ENCODE measurements at regions not wholly inside any gene's neighbourhood (a gene's known extent, or its start where the extent isn't known, plus 50 kb on each side); places are given as distances from the start of the nearest gene placed in this dataset.

DNA sequence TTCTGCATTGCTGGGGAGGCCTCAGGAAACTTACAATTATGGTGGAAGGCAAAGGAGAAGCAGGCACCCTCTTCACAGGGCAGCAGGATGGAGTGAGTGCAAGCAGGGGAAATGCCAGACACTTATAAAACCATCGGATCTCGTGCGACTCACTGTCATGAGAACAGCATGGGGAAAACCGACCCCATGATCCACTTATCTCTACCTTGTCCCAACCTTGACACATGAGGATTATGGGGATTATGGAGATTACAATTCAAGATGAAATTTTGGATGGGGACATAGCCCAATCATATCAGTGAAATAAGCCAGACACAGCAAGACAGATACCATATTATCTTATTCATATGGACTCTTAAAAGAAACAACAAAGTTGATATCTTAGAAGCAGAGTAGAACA lies 134.9 kb downstream of the C4orf33 start:
- Histone ChIP-seq H2AFZ (ENCODE audit: insufficient read depth, low read depth, low read length, poor library complexity, severe bottlenecking) (no peak overlapping the region), H4K20me1 (ENCODE audit: control insufficient read depth, insufficient read depth, low read length, poor library complexity, severe bottlenecking) (no peaks in the 10 kb centered on the region), H3K27ac (ENCODE audit: low read length in 2 of 2) (no peak overlapping the region), H3K27me3 (replicated peaks in 1 of 4; ENCODE audit: control extremely low read depth in 1 of 4, control insufficient read depth in 3 of 4, insufficient read depth in 4 of 4, low read length in 3 of 4) (no peaks in the 10 kb centered on the region), H3K36me3 (replicated peaks in 1 of 2; ENCODE audit: control extremely low read depth in 1 of 2, control insufficient read depth in 1 of 2, extremely low read depth in 1 of 2, insufficient read depth in 2 of 2, low read length in 1 of 2) (no peaks in the 10 kb centered on the region), H3K4me3 (ENCODE audit: control extremely low read depth in 1 of 5, extremely low read depth in 1 of 5, insufficient read depth in 1 of 5, low read depth in 2 of 5, low read length in 4 of 5) (no peak overlapping the region), H3K9ac (ENCODE audit: low read length) (no peak overlapping the region), H3K79me2 (ENCODE audit: control insufficient read depth, insufficient read depth, low read length) (no peaks in the 10 kb centered on the region), H3K4me1 (ENCODE audit: control insufficient read depth in 2 of 2, insufficient read depth in 2 of 2, low read length in 2 of 2) (no peaks in the 10 kb centered on the region), H3K4me2 (replicated peaks; ENCODE audit: low read depth, low read length, poor library complexity, severe bottlenecking) (no peak overlapping the region), H3K9me3 (ENCODE audit: control extremely low read depth in 1 of 3, control insufficient read depth in 2 of 3, insufficient read depth in 1 of 3, low read length in 2 of 3) (peaks cover 0 to 3% (median 0%) of the 10 kb centered on the region in 3 donors)
- ChIA-PET CTCF (no interaction called here), POLR2A (no interaction called here)
- no peak overlapping the region for H3K4me3 Mint-ChIP-seq
- no peaks in the 10 kb centered on the region for H3K9me3 Mint-ChIP-seq (ENCODE audit: insufficient read depth)
- H3K27ac Mint-ChIP-seq, result no peak overlapping the region
- ATAC-seq (ENCODE audit: low read depth) (no peak), DNase-seq (no peak)
- WGBS (ENCODE audit: insufficient coverage), result no CpG with 5 or more reads among the region's 4 CpGs
- peaks cover 9% of the 10 kb centered on the region for H3K27me3 Mint-ChIP-seq
- H3K4me1 Mint-ChIP-seq, result no peaks in the 10 kb centered on the region
- intact Hi-C loops (cut with micrococcal nuclease), result no loop called here
- TF ChIP-seq, protein P1, sequence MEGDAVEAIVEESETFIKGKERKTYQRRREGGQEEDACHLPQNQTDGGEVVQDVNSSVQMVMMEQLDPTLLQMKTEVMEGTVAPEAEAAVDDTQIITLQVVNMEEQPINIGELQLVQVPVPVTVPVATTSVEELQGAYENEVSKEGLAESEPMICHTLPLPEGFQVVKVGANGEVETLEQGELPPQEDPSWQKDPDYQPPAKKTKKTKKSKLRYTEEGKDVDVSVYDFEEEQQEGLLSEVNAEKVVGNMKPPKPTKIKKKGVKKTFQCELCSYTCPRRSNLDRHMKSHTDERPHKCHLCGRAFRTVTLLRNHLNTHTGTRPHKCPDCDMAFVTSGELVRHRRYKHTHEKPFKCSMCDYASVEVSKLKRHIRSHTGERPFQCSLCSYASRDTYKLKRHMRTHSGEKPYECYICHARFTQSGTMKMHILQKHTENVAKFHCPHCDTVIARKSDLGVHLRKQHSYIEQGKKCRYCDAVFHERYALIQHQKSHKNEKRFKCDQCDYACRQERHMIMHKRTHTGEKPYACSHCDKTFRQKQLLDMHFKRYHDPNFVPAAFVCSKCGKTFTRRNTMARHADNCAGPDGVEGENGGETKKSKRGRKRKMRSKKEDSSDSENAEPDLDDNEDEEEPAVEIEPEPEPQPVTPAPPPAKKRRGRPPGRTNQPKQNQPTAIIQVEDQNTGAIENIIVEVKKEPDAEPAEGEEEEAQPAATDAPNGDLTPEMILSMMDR (IDR thresholded peaks at IDR 0.05), result no peak
- no peak for TF ChIP-seq EZH2 (IDR thresholded peaks at IDR 0.05; ENCODE audit: borderline replicate concordance, insufficient read depth, low read depth, low read length, poor library complexity, severe bottlenecking)

DNA sequence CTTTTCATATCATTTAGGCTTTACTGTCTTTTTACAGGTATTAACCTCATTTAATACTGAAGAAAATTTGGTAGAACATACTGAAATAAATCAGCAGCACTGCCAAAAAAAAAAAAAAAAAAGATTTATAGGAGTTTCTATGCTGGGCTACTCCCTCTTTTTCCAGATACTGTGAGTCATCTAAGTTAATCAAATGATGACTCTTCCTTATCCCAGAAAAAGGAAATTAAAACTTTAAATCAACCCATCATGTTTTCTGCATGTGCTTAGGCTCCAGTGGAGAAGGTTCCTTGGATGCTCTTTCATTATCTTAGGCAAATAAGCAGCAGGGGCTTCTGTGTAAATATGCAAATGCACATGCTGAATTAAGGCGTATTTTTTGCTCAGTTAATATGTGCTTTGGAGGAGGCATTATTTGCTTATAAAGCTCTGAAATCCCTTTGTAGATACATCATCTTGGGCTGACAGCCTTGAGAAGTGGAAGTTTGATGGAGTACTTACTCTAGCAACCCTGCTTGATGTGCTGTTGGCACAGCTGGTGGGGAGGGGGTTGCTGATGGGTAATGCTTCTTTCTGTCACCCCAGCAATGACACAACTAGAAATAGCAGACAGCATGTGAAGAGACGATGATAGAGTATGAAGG lies 136.1 kb downstream of the C4orf33 start:
- POLR2A ChIA-PET, result no interaction called here
- 83% methylated on average over 1 of the region's 2 CpGs for WGBS (ENCODE audit: insufficient coverage)
- H3K4me2 ChIP-seq (replicated peaks; ENCODE audit: low read depth, low read length, poor library complexity, severe bottlenecking), result no peak overlapping the region
- no peaks in the 10 kb centered on the region for H3K36me3 ChIP-seq (replicated peaks in 1 of 2; ENCODE audit: control extremely low read depth in 1 of 2, control insufficient read depth in 1 of 2, extremely low read depth in 1 of 2, insufficient read depth in 2 of 2, low read length in 1 of 2)
- no peaks in the 10 kb centered on the region for H3K4me1 ChIP-seq (ENCODE audit: control insufficient read depth in 2 of 2, insufficient read depth in 2 of 2, low read length in 2 of 2)
- H3K4me3 Mint-ChIP-seq, result no peak overlapping the region
- ATAC-seq (ENCODE audit: low read depth) (no peak), DNase-seq (no peak)
- intact Hi-C loops (cut with micrococcal nuclease), result no loop called here
- no peak for TF ChIP-seq EZH2 (IDR thresholded peaks at IDR 0.05; ENCODE audit: borderline replicate concordance, insufficient read depth, low read depth, low read length, poor library complexity, severe bottlenecking)
- TF ChIP-seq, protein P1 (IDR thresholded peaks at IDR 0.05), result no peak
- no peaks in the 10 kb centered on the region for H3K79me2 ChIP-seq (ENCODE audit: control insufficient read depth, insufficient read depth, low read length)
- H4K20me1 ChIP-seq (ENCODE audit: control insufficient read depth, insufficient read depth, low read length, poor library complexity, severe bottlenecking), result no peaks in the 10 kb centered on the region
- no peaks in the 10 kb centered on the region for H3K4me1 Mint-ChIP-seq
- CTCF ChIA-PET, result interaction anchor here (0.7 kb wide), 1 partner anchor 599 kb away, joined by 3 read pairs; no protein-coding TSS in a partner anchor
- no peak overlapping the region for H2AFZ ChIP-seq (ENCODE audit: insufficient read depth, low read depth, low read length, poor library complexity, severe bottlenecking)
- no peak overlapping the region for H3K27ac Mint-ChIP-seq
- peaks cover 9% of the 10 kb centered on the region for H3K27me3 Mint-ChIP-seq
- no peak overlapping the region for H3K4me3 ChIP-seq (ENCODE audit: control extremely low read depth in 1 of 5, extremely low read depth in 1 of 5, insufficient read depth in 1 of 5, low read depth in 2 of 5, low read length in 4 of 5)
- no peaks in the 10 kb centered on the region for H3K9me3 Mint-ChIP-seq (ENCODE audit: insufficient read depth)
- H3K9me3 ChIP-seq (ENCODE audit: control extremely low read depth in 1 of 3, control insufficient read depth in 2 of 3, insufficient read depth in 1 of 3, low read length in 2 of 3), result peaks cover 0 to 3% (median 0%) of the 10 kb centered on the region in 3 donors
- no peaks in the 10 kb centered on the region for H3K27me3 ChIP-seq (replicated peaks in 1 of 4; ENCODE audit: control extremely low read depth in 1 of 4, control insufficient read depth in 3 of 4, insufficient read depth in 4 of 4, low read length in 3 of 4)
- no peak overlapping the region for H3K27ac ChIP-seq (ENCODE audit: low read length in 2 of 2)
- no peak overlapping the region for H3K9ac ChIP-seq (ENCODE audit: low read length)

Measured in B cell (primary cell).